K562 (cell line): ENCODE measurements at regions not wholly inside any gene's neighbourhood (a gene's known extent, or its start where the extent isn't known, plus 50 kb on each side); places are given as distances from the start of the nearest gene placed in this dataset.

Experiments used
- ATAC-seq: fragments of 200-7000 bp; cut with Tn5 transposase; 3 replicates; pipeline ENCODE4 v1.9.1; 2020; ENCODE audit warnings: moderate library complexity
- BruUV-seq: library from RNA; stranded (reverse); fragments of 400-500 nt; replicated peaks from 2 replicates; lab custom pipeline; 2021; lab: Mats Ljungman, UMichigan
- CTCF ChIA-PET: fragments of 300-600 bp; formaldehyde crosslinking; extraction: SDS; loops from one replicate; lab custom pipeline; 2021; ENCODE audit warnings: low intra/inter-chr PET ratio; lab: Yijun Ruan, JAX
- POLR2A ChIA-PET: fragments of 300-600, 350-650 bp; sonication (Branson Sonifier 250); formaldehyde crosslinking; extraction: SDS; loops from one replicate; lab custom pipeline; 2021; ENCODE audit warnings: antibody characterized with exemption, inconsistent platforms; lab: Yijun Ruan, JAX
- DNase-seq, 4 experiments: peaks; one replicate each; pipeline versions ENCODE4 v3.0.0 to v3.0.0-alpha.2; 2011 to 2018; ENCODE audit warnings: low spot score in 3 of 4, mixed read lengths in 3 of 4; ENCODE audit errors: extremely low read depth in 1 of 4
- FAIRE-seq: peaks from 2 replicates; lab custom pipeline; 2011; peaks lifted over from hg19 to GRCh38; lab: Jason Lieb, UNC
- H2AFZ ChIP-seq: 2 replicates; pipeline ENCODE4 v1.6.0; 2011; ENCODE audit warnings: low read depth, low read length, control low read depth, inconsistent platforms
- H3K27ac ChIP-seq: fragments of 200-600 bp; 3 replicates; pipeline ENCODE4 v1.8.0; 2011; ENCODE audit warnings: low read depth, mild to moderate bottlenecking, control low read depth, inconsistent platforms, low read length, moderate library complexity, mixed read lengths; ENCODE audit errors: extremely low read depth
- H3K27me3 ChIP-seq, 2 experiments: fragments of 300-600 bp in 1 of 2; 2 replicates in 1 of 2; 3 replicates in 1 of 2; pipeline versions ENCODE4 v1.6.0 to v1.8.0; 2011; ENCODE audit warnings: inconsistent platforms in 2 of 2, low read length in 2 of 2, mild to moderate bottlenecking in 1 of 2, mixed read lengths in 1 of 2, moderate library complexity in 1 of 2; ENCODE audit not compliant: control insufficient read depth in 2 of 2, insufficient read depth in 2 of 2
- H3K36me3 ChIP-seq: fragments of 300-600 bp; 3 replicates; pipeline ENCODE4 v1.8.0; 2011; ENCODE audit warnings: mild to moderate bottlenecking, low read length, inconsistent platforms; ENCODE audit not compliant: control insufficient read depth, insufficient read depth
- H3K4me1 ChIP-seq, 2 experiments: fragments of 200-600 bp in 1 of 2; replicated peaks in 1 of 2; 2 replicates in 1 of 2; 3 replicates in 1 of 2; pipeline versions ENCODE4 v1.5.1 to v1.8.0; 2011; ENCODE audit warnings: inconsistent platforms in 2 of 2, low read length in 2 of 2, mild to moderate bottlenecking in 1 of 2, mixed read lengths in 1 of 2, moderate library complexity in 1 of 2; ENCODE audit not compliant: control insufficient read depth in 2 of 2, insufficient read depth in 2 of 2
- H3K4me2 ChIP-seq: 2 replicates; pipeline ENCODE4 v1.6.1; 2011; ENCODE audit warnings: low read length, control low read depth, inconsistent platforms, mixed read lengths; ENCODE audit not compliant: insufficient read depth
- H3K4me3 ChIP-seq: fragments of 200-600 bp; sonication (generic), shearing (Covaris generic); 2 replicates; pipeline ENCODE4 v1.5.1; 2016; ENCODE audit warnings: control low read depth, inconsistent platforms
- H3K79me2 ChIP-seq: fragments of 200-600 bp; 3 replicates; pipeline ENCODE4 v1.8.0; 2011; ENCODE audit warnings: low read length, inconsistent platforms; ENCODE audit not compliant: control insufficient read depth, insufficient read depth
- H3K9ac ChIP-seq, 2 experiments: 2 replicates each; pipeline versions ENCODE4 v1.6.0 to v1.6.1; 2011; ENCODE audit warnings: low read depth in 2 of 2, low read length in 2 of 2, control low read depth in 1 of 2, inconsistent platforms in 1 of 2, mild to moderate bottlenecking in 1 of 2, mixed read lengths in 1 of 2; ENCODE audit not compliant: insufficient read depth in 1 of 2
- H3K9me1 ChIP-seq: one replicate; pipeline ENCODE4 v1.6.0; 2011; ENCODE audit warnings: inconsistent platforms, mild to moderate bottlenecking, low read length, moderate library complexity; ENCODE audit not compliant: control insufficient read depth, insufficient read depth
- H3K9me3 ChIP-seq: replicated peaks from 2 replicates; pipeline ENCODE4 v1.5.1; 2011; ENCODE audit warnings: low read depth, low read length, inconsistent platforms; ENCODE audit not compliant: control insufficient read depth, insufficient read depth
- H4K20me1 ChIP-seq: replicated peaks from 2 replicates; pipeline ENCODE4 v1.6.1; 2011; ENCODE audit warnings: low read length, inconsistent platforms, mixed read lengths; ENCODE audit not compliant: control insufficient read depth, insufficient read depth
- EP400 ChIP-seq: fragments of 450-650 bp; IDR thresholded peaks from 2 replicates; pipeline ENCODE4 v1.6.1; 2017; ENCODE audit warnings: antibody characterized with exemption, mild to moderate bottlenecking, moderate library complexity
- HINFP ChIP-seq: fragments of 450-650 bp; conservative IDR thresholded peaks from 2 replicates; pipeline ENCODE4 v1.6.1; 2016; ENCODE audit warnings: missing genetic modification characterization, low read depth, mild to moderate bottlenecking, control low read depth, missing compliant biosample characterization
- HMG20A ChIP-seq: fragments of 450-650 bp; formaldehyde crosslinking; conservative IDR thresholded peaks from 2 replicates; pipeline ENCODE4 v1.4.0; 2020; ENCODE audit warnings: mild to moderate bottlenecking, mixed read lengths
- KAT2B ChIP-seq: IDR thresholded peaks from one replicate; pipeline ENCODE4 v1.6.1; 2012; ENCODE audit warnings: low read depth, mild to moderate bottlenecking, control low read depth, inconsistent platforms, low read length, moderate library complexity
- MYC ChIP-seq, 2 experiments: fragments of 250-450 bp in 1 of 2; sonication (Bioruptor Pico) in 1 of 2; IDR thresholded peaks; 2 replicates each; pipeline versions ENCODE4 v1.5.1 to v1.6.1; 2012 to 2021; ENCODE audit warnings: low read depth in 2 of 2, borderline replicate concordance in 1 of 2, improper control_type of control experiment in 1 of 2, low read length in 1 of 2, mild to moderate bottlenecking in 1 of 2, moderate library complexity in 1 of 2
- NFIC ChIP-seq: fragments of 450-650 bp; IDR thresholded peaks from 2 replicates; pipeline ENCODE4 v1.6.1; 2017; ENCODE audit warnings: mild to moderate bottlenecking, inconsistent platforms
- RBM22 ChIP-seq: fragments of 200-400 bp; formaldehyde crosslinking; IDR thresholded peaks from 2 replicates; pipeline ENCODE4 v1.6.1; 2018; ENCODE audit warnings: low read length, low read depth; ENCODE audit not compliant: poor library complexity, severe bottlenecking
- SMARCB1 ChIP-seq: IDR thresholded peaks from 2 replicates; pipeline ENCODE4 v1.6.1; 2011; ENCODE audit warnings: improper control_type of control experiment, low read depth; ENCODE audit not compliant: insufficient read length
- SOX6 ChIP-seq: fragments of 450-650 bp; IDR thresholded peaks from 2 replicates; pipeline ENCODE4 v1.6.1; 2014; ENCODE audit warnings: mild to moderate bottlenecking
- XRCC4 ChIP-seq: IDR thresholded peaks from one replicate; pipeline ENCODE4 v1.6.1; 2011; ENCODE audit not compliant: insufficient read depth, insufficient read length; ENCODE audit errors: extremely low read depth
- ZC3H11A ChIP-seq: IDR thresholded peaks from 2 replicates; pipeline ENCODE4 v1.6.1; 2012; ENCODE audit warnings: low read depth, low read length, improper control_type of control experiment
- ZFPM2 ChIP-seq: fragments of 250-450 bp; sonication (Bioruptor Pico); IDR thresholded peaks from 2 replicates; pipeline ENCODE4 v1.5.1; 2022; ENCODE audit warnings: mild to moderate bottlenecking
- ZFX ChIP-seq: sonication (generic); formaldehyde crosslinking; IDR thresholded peaks from 2 replicates; pipeline ENCODE4 v1.8.0; 2022; ENCODE audit warnings: mild to moderate bottlenecking, missing genetic modification reagents, moderate library complexity
- ZKSCAN3 ChIP-seq: fragments of 250-450 bp; sonication (Bioruptor Pico); IDR thresholded peaks from 2 replicates; pipeline ENCODE4 v1.4.0; 2020
- ZNF239 ChIP-seq: fragments of 250-450 bp; sonication (Bioruptor Pico); IDR thresholded peaks from 2 replicates; pipeline ENCODE4 v1.4.0; 2020; ENCODE audit warnings: mild to moderate bottlenecking
- ZNF764 ChIP-seq: fragments of 250-450 bp; sonication (Bioruptor Pico); IDR thresholded peaks from 2 replicates; pipeline ENCODE4 v1.4.0; 2020; ENCODE audit warnings: low read depth, mild to moderate bottlenecking, moderate library complexity
- WGBS: fragments of 100-300 bp; shearing (Covaris generic); methylation state at CpG from one replicate; pipeline ENCODE4 v1.1.6; 2016; ENCODE audit warnings: low coverage, mixed read lengths; ENCODE audit not compliant: insufficient coverage; ENCODE audit errors: missing lambda C conversion rate; 5-methylcytosine and 5-hydroxymethylcytosine counted together
- in situ Hi-C: fragments of 300-500 bp; cut with MboI; formaldehyde crosslinking; loops from 4 replicates; pipeline ENCODE4 v1.15.0; 2018; ENCODE audit warnings: inconsistent platforms, mixed read lengths
- intact Hi-C: fragments of 100-400 bp; cut with micrococcal nuclease; formaldehyde crosslinking; loops from 2 replicates; pipeline ENCODE4 v1.14.2; 2022

DNA sequence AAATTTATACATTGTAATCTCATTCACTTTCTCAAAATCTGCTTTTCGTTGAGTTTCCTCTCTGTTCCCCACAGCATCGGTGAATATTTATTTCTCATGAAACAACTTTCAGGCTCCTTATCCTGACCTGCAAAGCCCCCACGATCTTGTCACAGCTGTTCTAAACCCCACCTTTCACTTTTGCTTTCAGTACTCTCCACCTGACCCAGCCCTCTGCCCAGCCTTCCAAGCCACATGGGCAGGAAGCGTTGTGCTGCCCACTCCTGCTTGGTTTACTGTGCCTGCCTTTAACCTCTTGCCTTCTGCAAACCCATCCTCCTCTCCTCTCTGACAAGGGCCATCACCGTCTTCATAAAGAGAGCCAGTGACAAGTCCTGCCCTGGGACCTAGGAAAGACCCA lies 262.5 kb downstream of the GALR1 start (continued):
- TF ChIP-seq ZC3H11A, result no peak
- no peak for TF ChIP-seq KAT2B
- TF ChIP-seq ZNF239 (CRISPR knock-in tag), result no peak
- TF ChIP-seq ZFPM2 (CRISPR knock-in tag), result no peak

GRCh38 chr18:77517901-77518300 lies 268.3 kb downstream of the GALR1 start:
- no peaks in the 10 kb centered on the region for H4K20me1 ChIP-seq
- H3K27me3 ChIP-seq, result no peaks in the 10 kb centered on the region; a peak in 1 of 5 replicates
- DNase-seq (no peak), ATAC-seq (no peak), FAIRE-seq (no peak)
- ChIA-PET CTCF (no interaction called here), POLR2A (no interaction called here)
- H3K36me3 ChIP-seq, result no peaks in the 10 kb centered on the region
- no peak overlapping the region for H3K9ac ChIP-seq
- no peak overlapping the region for H3K4me2 ChIP-seq
- no peaks in the 10 kb centered on the region for H3K79me2 ChIP-seq
- no peak overlapping the region for H2AFZ ChIP-seq
- 2% methylated on average over 8 of the region's 25 CpGs for WGBS
- in situ Hi-C loops (no loop called here), intact Hi-C loops (no loop called here)
- no peaks in the 10 kb centered on the region for H3K4me1 ChIP-seq
- BruUV-seq, result no TSS peak
- no peaks in the 10 kb centered on the region for H3K9me1 ChIP-seq
- H3K9me3 ChIP-seq, result no peaks in the 10 kb centered on the region
- H3K4me3 ChIP-seq, result no peak overlapping the region
- no peak overlapping the region for H3K27ac ChIP-seq
- TF ChIP-seq ZFX, result no peak
- TF ChIP-seq ZNF764 (CRISPR knock-in tag), result no peak
- no peak for TF ChIP-seq HMG20A (CRISPR knock-in tag)
- TF ChIP-seq MYC (IDR thresholded peaks at IDR 0.05; ENCODE audit: low read depth, low read length), result no peak
- no peak for TF ChIP-seq MYC (CRISPR knock-in tag; IDR thresholded peaks at IDR 0.05; ENCODE audit: borderline replicate concordance, low read depth)
- TF ChIP-seq NFIC, result no peak
- TF ChIP-seq EP400, result no peak
- TF ChIP-seq XRCC4, result no peak
- no peak for TF ChIP-seq RBM22
- TF ChIP-seq ZKSCAN3 (CRISPR knock-in tag), result no peak
- TF ChIP-seq SMARCB1, result no peak
- TF ChIP-seq HINFP (tag), result no peak
- no peak for TF ChIP-seq SOX6
